ENCODE measurements at regions not wholly inside any gene's neighbourhood (a gene's known extent, or its start where the extent isn't known, plus 50 kb on each side); places are given as distances from the start of the nearest gene placed in this dataset.
"Not testable (repeated sequence)": the region's sequence is repeated elsewhere in the genome, so short reads cannot be mapped to it uniquely, and the experiment has no call there.

- H3K9me3 ChIP-seq (ENCODE audit: low read depth, low read length) = peaks cover 2% of the 10 kb centered on the region
- no peaks in the 10 kb centered on the region for H3K79me2 ChIP-seq (ENCODE audit: insufficient read depth, low read length)
- no peaks in the 10 kb centered on the region for H3K27me3 ChIP-seq (ENCODE audit: insufficient read depth, low read length)
- no peak for DNase-seq (ENCODE audit: insufficient read length, low spot score, missing footprints)
- no peak for TF ChIP-seq CTCF (IDR thresholded peaks at IDR 0.05; ENCODE audit: extremely low read depth, low read depth, low read length)
- no peaks in the 10 kb centered on the region for H3K36me3 ChIP-seq (ENCODE audit: insufficient read depth, low read length)
- no peak overlapping the region for H3K4me2 ChIP-seq (ENCODE audit: insufficient read depth, low read length)
- no peaks in the 10 kb centered on the region for H4K20me1 ChIP-seq (ENCODE audit: insufficient read depth, low read length)
- H3K27ac ChIP-seq (ENCODE audit: low read depth, low read length) = no peak overlapping the region
- H3K4me3 ChIP-seq (ENCODE audit: insufficient read depth, low read length) = no peak overlapping the region
- no peak overlapping the region for H2AFZ ChIP-seq (ENCODE audit: low read length)
- no peaks in the 10 kb centered on the region for H3K4me1 ChIP-seq (ENCODE audit: insufficient read depth, low read length)
Observed at GRCh38 chr6:147999001-147999540, 343.6 kb upstream of the SASH1 start.

- no peak overlapping the region for H3K27ac ChIP-seq (ENCODE audit: low read depth, low read length)
Observed at GRCh38 chr6:148001844-148002642, 340.6 kb upstream of the SASH1 start.

GRCh38 chr6:148004651-148005050 is 338.0 kb upstream of the SASH1 start:
- Histone ChIP-seq H2AFZ (ENCODE audit: low read length) (no peak overlapping the region), H4K20me1 (ENCODE audit: insufficient read depth, low read length) (no peaks in the 10 kb centered on the region), H3K4me1 (ENCODE audit: insufficient read depth, low read length) (no peaks in the 10 kb centered on the region), H3K9me3 (ENCODE audit: low read depth, low read length) (no peaks in the 10 kb centered on the region), H3K27me3 (ENCODE audit: insufficient read depth, low read length) (no peaks in the 10 kb centered on the region), H3K27ac (ENCODE audit: low read depth, low read length) (no peak overlapping the region), H3K4me3 (ENCODE audit: insufficient read depth, low read length) (no peak overlapping the region), H3K4me2 (ENCODE audit: insufficient read depth, low read length) (no peak overlapping the region), H3K36me3 (ENCODE audit: insufficient read depth, low read length) (no peaks in the 10 kb centered on the region), H3K79me2 (ENCODE audit: insufficient read depth, low read length) (no peaks in the 10 kb centered on the region)
- no peak for TF ChIP-seq CTCF (IDR thresholded peaks at IDR 0.05; ENCODE audit: extremely low read depth, low read depth, low read length)
- DNase-seq (ENCODE audit: insufficient read length, low spot score, missing footprints) = no peak

More at GRCh38 chr6:148001844-148002642, 340.6 kb upstream of the SASH1 start:
- no peaks in the 10 kb centered on the region for H3K27me3 ChIP-seq (ENCODE audit: insufficient read depth, low read length)
- no peak for DNase-seq (ENCODE audit: insufficient read length, low spot score, missing footprints)
- no peak for TF ChIP-seq CTCF (IDR thresholded peaks at IDR 0.05; ENCODE audit: extremely low read depth, low read depth, low read length)
- no peaks in the 10 kb centered on the region for H3K36me3 ChIP-seq (ENCODE audit: insufficient read depth, low read length)
- H3K4me1 ChIP-seq (ENCODE audit: insufficient read depth, low read length) = no peaks in the 10 kb centered on the region
- no peak overlapping the region for H3K4me3 ChIP-seq (ENCODE audit: insufficient read depth, low read length)
- H2AFZ ChIP-seq (ENCODE audit: low read length) = no peak overlapping the region
- no peaks in the 10 kb centered on the region for H4K20me1 ChIP-seq (ENCODE audit: insufficient read depth, low read length)
- H3K4me2 ChIP-seq (ENCODE audit: insufficient read depth, low read length) = peak overlapping the region; percentile 13
- peaks cover 2% of the 10 kb centered on the region for H3K9me3 ChIP-seq (ENCODE audit: low read depth, low read length)
- H3K79me2 ChIP-seq (ENCODE audit: insufficient read depth, low read length) = no peaks in the 10 kb centered on the region

- DNase-seq (ENCODE audit: insufficient read length, low spot score, missing footprints) = no peak
- Histone ChIP-seq H3K9me3 (ENCODE audit: low read depth, low read length) (peaks cover 2% of the 10 kb centered on the region), H3K4me3 (ENCODE audit: insufficient read depth, low read length) (no peak overlapping the region), H3K27ac (ENCODE audit: low read depth, low read length) (no peak overlapping the region), H3K79me2 (ENCODE audit: insufficient read depth, low read length) (no peaks in the 10 kb centered on the region), H3K4me2 (ENCODE audit: insufficient read depth, low read length) (no peak overlapping the region), H2AFZ (ENCODE audit: low read length) (no peak overlapping the region), H3K36me3 (ENCODE audit: insufficient read depth, low read length) (no peaks in the 10 kb centered on the region), H3K27me3 (ENCODE audit: insufficient read depth, low read length) (no peaks in the 10 kb centered on the region), H3K4me1 (ENCODE audit: insufficient read depth, low read length) (no peaks in the 10 kb centered on the region), H4K20me1 (ENCODE audit: insufficient read depth, low read length) (no peaks in the 10 kb centered on the region)
- TF ChIP-seq CTCF (IDR thresholded peaks at IDR 0.05; ENCODE audit: extremely low read depth, low read depth, low read length) = no peak
Observed at GRCh38 chr6:148005806-148006205, 336.8 kb upstream of the SASH1 start.

- H3K9me3 ChIP-seq (ENCODE audit: low read depth, low read length); H3K4me2 ChIP-seq (ENCODE audit: insufficient read depth, low read length); DNase-seq (ENCODE audit: insufficient read length, low spot score, missing footprints); H4K20me1 ChIP-seq (ENCODE audit: insufficient read depth, low read length); H3K27ac ChIP-seq (ENCODE audit: low read depth, low read length); H3K79me2 ChIP-seq (ENCODE audit: insufficient read depth, low read length); H3K36me3 ChIP-seq (ENCODE audit: insufficient read depth, low read length); H2AFZ ChIP-seq (ENCODE audit: low read length); H3K27me3 ChIP-seq (ENCODE audit: insufficient read depth, low read length); H3K4me3 ChIP-seq (ENCODE audit: insufficient read depth, low read length); H3K4me1 ChIP-seq (ENCODE audit: insufficient read depth, low read length): not testable (repeated sequence)
Observed at GRCh38 chr6:148010516-148010915, 332.1 kb upstream of the SASH1 start.

Data from osteoblast (primary cell).